Loucy (cell line): ENCODE measurements at regions not wholly inside any gene's neighbourhood (a gene's known extent, or its start where the extent isn't known, plus 50 kb on each side); places are given as distances from the start of the nearest gene placed in this dataset.
"Not testable (repeated sequence)": the region's sequence is repeated elsewhere in the genome, so short reads cannot be mapped to it uniquely, and the experiment has no call there.

Experiments used
- H2AFZ ChIP-seq: fragments of 200-600 bp; sonication (generic); 2 replicates; pipeline ENCODE4 v1.6.0; 2016; ENCODE audit warnings: antibody characterized with exemption, mild to moderate bottlenecking, low read length, moderate library complexity
- H3F3A ChIP-seq: fragments of 200-600 bp; 2 replicates; pipeline ENCODE4 v1.6.0; 2016; ENCODE audit warnings: antibody characterized with exemption, low read depth, mild to moderate bottlenecking
- H3K27me3 ChIP-seq: fragments of 200-600 bp; sonication (generic); 2 replicates; pipeline ENCODE4 v1.6.1; 2014; ENCODE audit warnings: low read length, mild to moderate bottlenecking; ENCODE audit not compliant: insufficient read depth, poor library complexity, severe bottlenecking
- H3K36me3 ChIP-seq: fragments of 200-600 bp; sonication (generic); 2 replicates; pipeline ENCODE4 v1.6.1; 2016; ENCODE audit warnings: low read length; ENCODE audit not compliant: insufficient read depth
- H3K4me1 ChIP-seq: fragments of 200-600 bp; sonication (generic); 2 replicates; pipeline ENCODE4 v1.5.1; 2014; ENCODE audit warnings: low read length, mild to moderate bottlenecking; ENCODE audit not compliant: insufficient read depth, poor library complexity, severe bottlenecking
- H3K4me2 ChIP-seq: fragments of 200-600 bp; sonication (generic); 2 replicates; pipeline ENCODE4 v1.6.0; 2014; ENCODE audit warnings: antibody characterized with exemption, low read length, low read depth, mild to moderate bottlenecking; ENCODE audit not compliant: poor library complexity, severe bottlenecking
- H3K4me3 ChIP-seq: fragments of 200-600 bp; sonication (generic); 2 replicates; pipeline ENCODE4 v1.5.1; 2014; ENCODE audit warnings: low read length, mild to moderate bottlenecking, mixed read lengths; ENCODE audit not compliant: poor library complexity, severe bottlenecking
- H3K79me2 ChIP-seq: fragments of 200-600 bp; sonication (generic); 2 replicates; pipeline ENCODE4 v1.6.1; 2014; ENCODE audit warnings: low read length; ENCODE audit not compliant: insufficient read depth
- H3K9ac ChIP-seq: fragments of 200-600 bp; sonication (generic); 2 replicates; pipeline ENCODE4 v1.6.0; 2014; ENCODE audit warnings: mild to moderate bottlenecking, low read depth, low read length, moderate library complexity; ENCODE audit not compliant: poor library complexity, severe bottlenecking
- H3K9me2 ChIP-seq: fragments of 200-600 bp; sonication (generic); replicated peaks from 2 replicates; pipeline ENCODE4 v1.6.1; 2016; ENCODE audit warnings: low read depth, low read length, mixed read lengths
- H3K9me3 ChIP-seq: fragments of 200-600 bp; sonication (generic); 2 replicates; pipeline ENCODE4 v1.6.1; 2014; ENCODE audit warnings: mild to moderate bottlenecking, antibody characterized with exemption, low read length, low read depth; ENCODE audit not compliant: insufficient read depth
- H4K20me1 ChIP-seq: fragments of 200-600 bp; sonication (generic); 2 replicates; pipeline ENCODE4 v1.6.0; 2014; ENCODE audit warnings: antibody characterized with exemption, low read length, mild to moderate bottlenecking; ENCODE audit not compliant: insufficient read depth, poor library complexity, severe bottlenecking

- not testable (repeated sequence) for H3K9me3 ChIP-seq, H3K4me1 ChIP-seq, H3K79me2 ChIP-seq, H3K4me2 ChIP-seq, H2AFZ ChIP-seq, H3K9me2 ChIP-seq, H3F3A ChIP-seq, H3K36me3 ChIP-seq, H3K9ac ChIP-seq, H4K20me1 ChIP-seq, H3K4me3 ChIP-seq, H3K27me3 ChIP-seq
Observed at GRCh38 chr9:64813072-64813471, 471.9 kb downstream of the FOXD4L5 start.

- H3K4me3 ChIP-seq, H3K79me2 ChIP-seq, H3K27me3 ChIP-seq: not testable (repeated sequence)
Observed at GRCh38 chr9:64778667-64779066, 506.3 kb downstream of the FOXD4L5 start.

DNA sequence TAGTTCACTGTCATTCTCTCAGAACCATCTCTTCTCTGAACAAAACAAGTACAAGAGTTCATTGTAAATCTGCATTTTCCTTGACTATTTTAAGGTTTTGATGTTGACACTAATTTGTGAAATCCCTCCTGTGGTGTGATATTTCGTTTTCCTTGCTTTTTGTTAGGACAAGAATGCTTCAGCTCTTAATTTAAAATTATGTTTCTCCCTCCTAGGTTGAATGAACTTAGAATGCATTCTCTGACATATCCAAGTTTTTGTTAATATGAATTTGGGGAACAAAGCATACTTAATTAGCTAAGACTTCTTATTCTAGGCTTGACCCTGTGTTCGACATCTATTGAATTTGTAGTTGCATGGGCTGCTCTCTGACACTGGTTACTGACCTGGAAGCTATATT lies 508.7 kb downstream of the FOXD4L5 start:
- not testable (repeated sequence) for H3K9me2 ChIP-seq, H3K27me3 ChIP-seq, H3K4me2 ChIP-seq, H3K9me3 ChIP-seq, H3K4me3 ChIP-seq, H3K36me3 ChIP-seq, H3F3A ChIP-seq, H2AFZ ChIP-seq, H4K20me1 ChIP-seq, H3K4me1 ChIP-seq, H3K9ac ChIP-seq, H3K79me2 ChIP-seq

More at GRCh38 chr9:64778667-64779066, 506.3 kb downstream of the FOXD4L5 start:
- not testable (repeated sequence) for H3K9me2 ChIP-seq, H3K9ac ChIP-seq, H3K36me3 ChIP-seq, H3K4me1 ChIP-seq, H3K9me3 ChIP-seq, H4K20me1 ChIP-seq, H2AFZ ChIP-seq, H3F3A ChIP-seq, H3K4me2 ChIP-seq

DNA sequence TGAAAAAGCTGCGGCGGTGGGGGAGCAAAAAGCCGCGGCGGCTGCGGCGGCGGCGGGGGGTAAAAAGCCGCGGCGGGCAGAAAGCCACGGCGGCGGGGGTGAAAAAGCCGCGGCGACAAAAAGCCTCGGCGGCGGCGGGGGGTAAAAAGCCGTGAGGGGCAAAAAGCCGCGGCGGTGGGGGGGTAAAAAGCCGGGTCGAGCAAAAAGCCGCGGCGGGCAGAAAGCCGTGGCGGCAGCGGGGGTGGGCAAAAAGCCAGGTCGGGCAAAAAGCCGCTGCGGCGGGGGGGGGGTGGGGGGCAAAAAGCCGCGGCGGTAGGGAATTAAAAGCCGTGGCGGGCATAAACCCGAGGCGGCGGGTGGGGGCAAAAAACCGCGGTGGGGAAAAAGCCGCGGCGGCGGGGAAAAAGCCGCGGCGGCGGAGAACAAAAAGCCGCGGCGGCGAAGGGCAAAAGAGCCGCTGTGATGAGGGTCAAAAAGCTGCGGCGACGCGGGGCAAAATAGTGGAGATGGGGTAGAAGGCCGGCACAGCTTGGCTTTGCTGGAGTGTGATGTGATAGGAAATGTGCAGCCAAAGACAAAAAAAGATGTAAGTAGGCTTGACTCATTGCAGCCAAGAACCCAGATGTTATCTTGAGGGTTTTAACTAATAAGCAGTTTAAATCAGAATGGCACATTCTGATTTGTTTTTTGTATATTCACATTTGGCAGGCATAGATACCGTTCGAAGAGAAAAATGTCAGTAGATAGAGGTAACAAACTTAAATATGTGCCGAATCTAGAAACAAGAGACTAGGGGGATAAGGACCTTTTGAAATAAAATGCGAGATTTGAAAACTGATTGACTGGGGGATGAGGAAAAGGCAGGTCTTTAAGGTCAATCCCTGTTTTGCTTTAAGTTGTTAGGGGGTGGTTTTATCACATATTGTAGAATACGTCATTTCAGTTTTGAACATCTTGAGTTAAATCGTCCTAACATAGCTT lies 509.9 kb downstream of the FOXD4L5 start:
- not testable (repeated sequence) for H3K4me1 ChIP-seq, H3K4me3 ChIP-seq

GRCh38 chr9:64774004-64774812 lies 510.8 kb downstream of the FOXD4L5 start:
- not testable (repeated sequence) for H3K9me3 ChIP-seq, H3K9ac ChIP-seq, H3F3A ChIP-seq, H2AFZ ChIP-seq, H4K20me1 ChIP-seq, H3K36me3 ChIP-seq, H3K9me2 ChIP-seq, H3K79me2 ChIP-seq, H3K4me1 ChIP-seq, H3K27me3 ChIP-seq
- peak overlapping the region; percentile 61 for H3K4me3 ChIP-seq
- H3K4me2 ChIP-seq: peak overlapping the region; percentile 34

More for the DNA sequence above, 509.9 kb downstream of the FOXD4L5 start:
- H4K20me1 ChIP-seq, H3K36me3 ChIP-seq, H3K79me2 ChIP-seq, H3F3A ChIP-seq, H3K4me2 ChIP-seq, H2AFZ ChIP-seq, H3K9ac ChIP-seq, H3K27me3 ChIP-seq, H3K9me2 ChIP-seq, H3K9me3 ChIP-seq: not testable (repeated sequence)
